Activated naive CD4-positive, alpha-beta T cell treated with anti-CD3 and anti-CD28 coated beads, Interleukin-2, amount 10 ng/mL, durations not matched to agents 7 days and 5 days (primary cell): ENCODE measurements at regions not wholly inside any gene's neighbourhood (a gene's known extent, or its start where the extent isn't known, plus 50 kb on each side); places are given as distances from the start of the nearest gene placed in this dataset.

Experiments
- CTCF ChIA-PET: fragments of 350-600 bp; sonication (Branson Sonifier 250); formaldehyde crosslinking; loops from one replicate; lab custom pipeline; 2021; ENCODE audit warnings: antibody characterized with exemption; lab: Charles Lee
- DNase-seq: peaks from one replicate; pipeline ENCODE4 v3.0.0-alpha.2; 2020
- H3K27ac Mint-ChIP-seq: one replicate; pipeline ENCODE4 v1.8.0; 2021; ENCODE audit warnings: mild to moderate bottlenecking, moderate library complexity, mixed read lengths
- H3K27me3 Mint-ChIP-seq: one replicate; pipeline ENCODE4 v1.8.0; 2021; ENCODE audit warnings: mild to moderate bottlenecking, mixed read lengths
- H3K36me3 Mint-ChIP-seq: one replicate; pipeline ENCODE4 v1.8.0; 2021; ENCODE audit warnings: mixed read lengths
- H3K4me1 Mint-ChIP-seq: one replicate; pipeline ENCODE4 v1.8.0; 2021; ENCODE audit warnings: mixed read lengths
- H3K4me3 Mint-ChIP-seq: one replicate; pipeline ENCODE4 v1.8.0; 2021; ENCODE audit warnings: mild to moderate bottlenecking, moderate library complexity, mixed read lengths
- H3K9me3 Mint-ChIP-seq: one replicate; pipeline ENCODE4 v1.8.0; 2021; ENCODE audit warnings: mixed read lengths

- H3K9me3 Mint-ChIP-seq = no peaks in the 10 kb centered on the region
- no peak for DNase-seq
- no peaks in the 10 kb centered on the region for H3K36me3 Mint-ChIP-seq
Measured at GRCh38 chr4:111697176-111697942, 447.9 kb upstream of the FAM241A start.

GRCh38 chr4:111698361-111698760 is 446.9 kb upstream of the FAM241A start:
- H3K4me1 Mint-ChIP-seq = no peaks in the 10 kb centered on the region
- DNase-seq = no peak
- H3K9me3 Mint-ChIP-seq = no peaks in the 10 kb centered on the region
- H3K27me3 Mint-ChIP-seq = no peaks in the 10 kb centered on the region
- no peaks in the 10 kb centered on the region for H3K36me3 Mint-ChIP-seq
- no peak overlapping the region for H3K4me3 Mint-ChIP-seq
- CTCF ChIA-PET = no interaction called here
- H3K27ac Mint-ChIP-seq = no peak overlapping the region

More at GRCh38 chr4:111697176-111697942, 447.9 kb upstream of the FAM241A start:
- Mint-ChIP-seq H3K4me1 (no peaks in the 10 kb centered on the region), H3K27ac (no peak overlapping the region), H3K27me3 (no peaks in the 10 kb centered on the region), H3K4me3 (no peak overlapping the region)
- CTCF ChIA-PET = no interaction called here

GRCh38 chr4:111699165-111699564 is 446.1 kb upstream of the FAM241A start:
- Mint-ChIP-seq H3K9me3 (no peaks in the 10 kb centered on the region), H3K27ac (no peak overlapping the region), H3K36me3 (no peaks in the 10 kb centered on the region), H3K4me3 (no peak overlapping the region), H3K4me1 (no peaks in the 10 kb centered on the region), H3K27me3 (no peaks in the 10 kb centered on the region)
- DNase-seq = no peak
- CTCF ChIA-PET = no interaction called here

GRCh38 chr4:111701102-111701501 is 444.2 kb upstream of the FAM241A start:
- no peak for DNase-seq
- CTCF ChIA-PET = no interaction called here
- Mint-ChIP-seq H3K4me3 (no peak overlapping the region), H3K36me3 (no peaks in the 10 kb centered on the region), H3K9me3 (no peaks in the 10 kb centered on the region), H3K4me1 (no peaks in the 10 kb centered on the region), H3K27ac (no peak overlapping the region), H3K27me3 (no peaks in the 10 kb centered on the region)

- CTCF ChIA-PET = no interaction called here
- Mint-ChIP-seq H3K27ac (no peak overlapping the region), H3K9me3 (no peaks in the 10 kb centered on the region), H3K36me3 (no peaks in the 10 kb centered on the region), H3K4me3 (no peak overlapping the region), H3K4me1 (no peaks in the 10 kb centered on the region), H3K27me3 (no peaks in the 10 kb centered on the region)
- DNase-seq = no peak
Measured at GRCh38 chr4:111707491-111707890, 437.8 kb upstream of the FAM241A start.

GRCh38 chr4:111712093-111712677 is 433.1 kb upstream of the FAM241A start:
- H3K4me3 Mint-ChIP-seq = no peak overlapping the region
- DNase-seq = no peak
- no peaks in the 10 kb centered on the region for H3K27me3 Mint-ChIP-seq
- no peak overlapping the region for H3K27ac Mint-ChIP-seq
- H3K9me3 Mint-ChIP-seq = no peaks in the 10 kb centered on the region
- no peaks in the 10 kb centered on the region for H3K36me3 Mint-ChIP-seq
- CTCF ChIA-PET = no interaction called here
- no peaks in the 10 kb centered on the region for H3K4me1 Mint-ChIP-seq

GRCh38 chr4:111713276-111713675 is 432.0 kb upstream of the FAM241A start:
- Mint-ChIP-seq H3K27me3 (no peaks in the 10 kb centered on the region), H3K4me1 (no peaks in the 10 kb centered on the region), H3K27ac (no peak overlapping the region), H3K9me3 (no peaks in the 10 kb centered on the region), H3K36me3 (no peaks in the 10 kb centered on the region), H3K4me3 (no peak overlapping the region)
- CTCF ChIA-PET = interaction anchor here (0.6 to 1.2 kb wide), 2 partner anchors 11 to 15 kb away, joined by 3 read pairs; no protein-coding TSS in a partner anchor
- DNase-seq = no peak

GRCh38 chr4:111717921-111718320 is 427.3 kb upstream of the FAM241A start:
- Mint-ChIP-seq H3K4me1 (no peaks in the 10 kb centered on the region), H3K27ac (no peak overlapping the region), H3K27me3 (no peaks in the 10 kb centered on the region), H3K4me3 (no peak overlapping the region), H3K36me3 (no peaks in the 10 kb centered on the region), H3K9me3 (no peaks in the 10 kb centered on the region)
- DNase-seq = no peak
- CTCF ChIA-PET = no interaction called here

GRCh38 chr4:111718763-111719559 is 426.3 kb upstream of the FAM241A start:
- CTCF ChIA-PET = no interaction called here
- no peaks in the 10 kb centered on the region for H3K4me1 Mint-ChIP-seq
- H3K27me3 Mint-ChIP-seq = no peaks in the 10 kb centered on the region
- no peak overlapping the region for H3K27ac Mint-ChIP-seq
- H3K36me3 Mint-ChIP-seq = no peaks in the 10 kb centered on the region
- no peak overlapping the region for H3K4me3 Mint-ChIP-seq
- no peaks in the 10 kb centered on the region for H3K9me3 Mint-ChIP-seq
- DNase-seq = no peak

- Mint-ChIP-seq H3K4me3 (no peak overlapping the region), H3K9me3 (no peaks in the 10 kb centered on the region), H3K27ac (no peak overlapping the region), H3K4me1 (no peaks in the 10 kb centered on the region), H3K36me3 (no peaks in the 10 kb centered on the region), H3K27me3 (no peaks in the 10 kb centered on the region)
- DNase-seq = no peak
- CTCF ChIA-PET = no interaction called here
Measured at GRCh38 chr4:111720866-111721265, 424.4 kb upstream of the FAM241A start.

- no peak overlapping the region for H3K4me3 Mint-ChIP-seq
- CTCF ChIA-PET = no interaction called here
- no peak for DNase-seq
- no peaks in the 10 kb centered on the region for H3K9me3 Mint-ChIP-seq
- no peaks in the 10 kb centered on the region for H3K4me1 Mint-ChIP-seq
- no peaks in the 10 kb centered on the region for H3K27me3 Mint-ChIP-seq
- H3K27ac Mint-ChIP-seq = no peak overlapping the region
- no peaks in the 10 kb centered on the region for H3K36me3 Mint-ChIP-seq
Measured at GRCh38 chr4:111722213-111722720, 423.0 kb upstream of the FAM241A start.

- no peaks in the 10 kb centered on the region for H3K36me3 Mint-ChIP-seq
- H3K27ac Mint-ChIP-seq = no peak overlapping the region
- no peaks in the 10 kb centered on the region for H3K4me1 Mint-ChIP-seq
- H3K9me3 Mint-ChIP-seq = no peaks in the 10 kb centered on the region
- CTCF ChIA-PET = no interaction called here
- no peaks in the 10 kb centered on the region for H3K27me3 Mint-ChIP-seq
- H3K4me3 Mint-ChIP-seq = no peak overlapping the region
- DNase-seq = no peak
Measured at GRCh38 chr4:111736516-111736915, 408.7 kb upstream of the FAM241A start.

GRCh38 chr4:111744847-111745246 is 400.4 kb upstream of the FAM241A start:
- CTCF ChIA-PET = no interaction called here
- no peaks in the 10 kb centered on the region for H3K27me3 Mint-ChIP-seq
- no peak overlapping the region for H3K27ac Mint-ChIP-seq
- no peaks in the 10 kb centered on the region for H3K36me3 Mint-ChIP-seq
- H3K4me3 Mint-ChIP-seq = no peak overlapping the region
- no peak for DNase-seq
- H3K9me3 Mint-ChIP-seq = no peaks in the 10 kb centered on the region
- no peaks in the 10 kb centered on the region for H3K4me1 Mint-ChIP-seq

- no peak overlapping the region for H3K4me3 Mint-ChIP-seq
- H3K27me3 Mint-ChIP-seq = no peaks in the 10 kb centered on the region
- H3K27ac Mint-ChIP-seq = no peak overlapping the region
- no peaks in the 10 kb centered on the region for H3K9me3 Mint-ChIP-seq
- no peaks in the 10 kb centered on the region for H3K4me1 Mint-ChIP-seq
- H3K36me3 Mint-ChIP-seq = no peaks in the 10 kb centered on the region
- DNase-seq = no peak
- CTCF ChIA-PET = no interaction called here
Measured at GRCh38 chr4:111748157-111748556, 397.1 kb upstream of the FAM241A start.
